Stimulated activated memory B cell treated with anti-CD40 and anti-IgM and Interleukin-4, amounts not matched to agents 10 μg/mL and 1 μg/mL and 100 μg/mL, for 72 hours (primary cell): ENCODE measurements at regions not wholly inside any gene's neighbourhood (a gene's known extent, or its start where the extent isn't known, plus 50 kb on each side); places are given as distances from the start of the nearest gene placed in this dataset.
A peak's percentile ranks its signal among the peaks of the same experiment; 100 is the strongest.

ENCODE experiments used
- ATAC-seq: fragments of 150-1000 bp; cut with Tn5 transposase; 2 replicates; pipeline ENCODE4 v1.10.0; 2021
- H3K27ac Mint-ChIP-seq: one replicate; pipeline ENCODE4 v1.8.0; 2022; ENCODE audit warnings: mild to moderate bottlenecking, mixed read lengths
- H3K27me3 Mint-ChIP-seq: one replicate; pipeline ENCODE4 v1.8.0; 2022; ENCODE audit warnings: mixed read lengths
- H3K36me3 Mint-ChIP-seq: one replicate; pipeline ENCODE4 v1.8.0; 2022; ENCODE audit warnings: mixed read lengths
- H3K4me1 Mint-ChIP-seq: one replicate; pipeline ENCODE4 v1.8.0; 2022; ENCODE audit warnings: mixed read lengths
- H3K4me3 Mint-ChIP-seq: one replicate; pipeline ENCODE4 v1.8.0; 2022; ENCODE audit warnings: mild to moderate bottlenecking, moderate library complexity, mixed read lengths
- H3K9me3 Mint-ChIP-seq: one replicate; pipeline ENCODE4 v1.8.0; 2022; ENCODE audit warnings: mixed read lengths

GRCh38 chr20:39282619-39283092, 320.5 kb downstream of the DHX35 start:
- Mint-ChIP-seq H3K36me3 (peaks cover 7% of the 10 kb centered on the region), H3K27ac (no peak overlapping the region), H3K27me3 (peaks cover 12% of the 10 kb centered on the region), H3K9me3 (peaks cover 4% of the 10 kb centered on the region), H3K4me3 (no peak overlapping the region), H3K4me1 (no peaks in the 10 kb centered on the region)
- ATAC-seq, result no peak

GRCh38 chr20:39280875-39281274, 318.7 kb downstream of the DHX35 start:
- Mint-ChIP-seq H3K36me3 (no peaks in the 10 kb centered on the region), H3K4me1 (no peaks in the 10 kb centered on the region), H3K27ac (no peak overlapping the region), H3K4me3 (no peak overlapping the region), H3K9me3 (peaks cover 4% of the 10 kb centered on the region), H3K27me3 (peaks cover 12% of the 10 kb centered on the region)
- no peak for ATAC-seq

GRCh38 chr20:39278230-39278788, 316.2 kb downstream of the DHX35 start:
- no peak for ATAC-seq
- Mint-ChIP-seq H3K27ac (no peak overlapping the region), H3K27me3 (peaks cover 12% of the 10 kb centered on the region), H3K9me3 (peaks cover 4% of the 10 kb centered on the region), H3K4me1 (no peaks in the 10 kb centered on the region), H3K4me3 (no peak overlapping the region), H3K36me3 (no peaks in the 10 kb centered on the region)

GRCh38 chr20:39277185-39277584, 315.0 kb downstream of the DHX35 start:
- Mint-ChIP-seq H3K4me3 (no peak overlapping the region), H3K27me3 (peaks cover 4% of the 10 kb centered on the region), H3K9me3 (peaks cover 4% of the 10 kb centered on the region), H3K27ac (no peak overlapping the region), H3K36me3 (no peaks in the 10 kb centered on the region), H3K4me1 (no peaks in the 10 kb centered on the region)
- ATAC-seq, result no peak

- H3K36me3 Mint-ChIP-seq, result no peaks in the 10 kb centered on the region
- H3K4me1 Mint-ChIP-seq, result no peaks in the 10 kb centered on the region
- H3K9me3 Mint-ChIP-seq, result no peaks in the 10 kb centered on the region
- no peak for ATAC-seq
- H3K27me3 Mint-ChIP-seq, result no peaks in the 10 kb centered on the region
- H3K4me3 Mint-ChIP-seq, result no peak overlapping the region
- no peak overlapping the region for H3K27ac Mint-ChIP-seq
These were observed 308.9 kb downstream of the DHX35 start for GRCh38 chr20:39270837-39271604.

- H3K4me3 Mint-ChIP-seq, result no peak overlapping the region
- H3K9me3 Mint-ChIP-seq, result no peaks in the 10 kb centered on the region
- no peak for ATAC-seq
- no peaks in the 10 kb centered on the region for H3K36me3 Mint-ChIP-seq
- H3K27me3 Mint-ChIP-seq, result no peaks in the 10 kb centered on the region
- no peak overlapping the region for H3K27ac Mint-ChIP-seq
- no peaks in the 10 kb centered on the region for H3K4me1 Mint-ChIP-seq
These were observed 307.5 kb downstream of the DHX35 start for GRCh38 chr20:39269493-39270217.

GRCh38 chr20:39268981-39269461, 306.9 kb downstream of the DHX35 start:
- Mint-ChIP-seq H3K27me3 (no peaks in the 10 kb centered on the region), H3K4me1 (no peaks in the 10 kb centered on the region), H3K27ac (no peak overlapping the region), H3K36me3 (no peaks in the 10 kb centered on the region), H3K4me3 (no peak overlapping the region), H3K9me3 (no peaks in the 10 kb centered on the region)
- peak; percentile 81 for ATAC-seq

- no peak for ATAC-seq
- H3K27me3 Mint-ChIP-seq, result peaks cover under 1% of the 10 kb centered on the region
- no peak overlapping the region for H3K27ac Mint-ChIP-seq
- no peak overlapping the region for H3K4me3 Mint-ChIP-seq
- H3K9me3 Mint-ChIP-seq, result no peaks in the 10 kb centered on the region
- no peaks in the 10 kb centered on the region for H3K4me1 Mint-ChIP-seq
- H3K36me3 Mint-ChIP-seq, result no peaks in the 10 kb centered on the region
These were observed 306.4 kb downstream of the DHX35 start for GRCh38 chr20:39268491-39268951.

- peaks cover 14% of the 10 kb centered on the region for H3K27me3 Mint-ChIP-seq
- no peaks in the 10 kb centered on the region for H3K4me1 Mint-ChIP-seq
- no peak overlapping the region for H3K4me3 Mint-ChIP-seq
- H3K36me3 Mint-ChIP-seq, result no peaks in the 10 kb centered on the region
- H3K27ac Mint-ChIP-seq, result no peak overlapping the region
- no peak for ATAC-seq
- no peaks in the 10 kb centered on the region for H3K9me3 Mint-ChIP-seq
These were observed 304.8 kb downstream of the DHX35 start for GRCh38 chr20:39266989-39267388.

GRCh38 chr20:39264506-39265172, 302.5 kb downstream of the DHX35 start:
- Mint-ChIP-seq H3K36me3 (no peaks in the 10 kb centered on the region), H3K27ac (no peak overlapping the region), H3K9me3 (no peaks in the 10 kb centered on the region), H3K4me1 (no peaks in the 10 kb centered on the region), H3K4me3 (no peak overlapping the region), H3K27me3 (peaks cover 35% of the 10 kb centered on the region)
- peak; percentile 56 for ATAC-seq

GRCh38 chr20:39263076-39263475, 300.9 kb downstream of the DHX35 start:
- Mint-ChIP-seq H3K4me1 (no peaks in the 10 kb centered on the region), H3K27ac (no peak overlapping the region), H3K9me3 (no peaks in the 10 kb centered on the region), H3K36me3 (no peaks in the 10 kb centered on the region), H3K4me3 (no peak overlapping the region), H3K27me3 (peaks cover 35% of the 10 kb centered on the region)
- no peak for ATAC-seq

GRCh38 chr20:39259808-39260207, 297.7 kb downstream of the DHX35 start:
- no peaks in the 10 kb centered on the region for H3K4me1 Mint-ChIP-seq
- no peaks in the 10 kb centered on the region for H3K9me3 Mint-ChIP-seq
- no peak overlapping the region for H3K4me3 Mint-ChIP-seq
- no peaks in the 10 kb centered on the region for H3K36me3 Mint-ChIP-seq
- H3K27ac Mint-ChIP-seq, result no peak overlapping the region
- peaks cover 35% of the 10 kb centered on the region for H3K27me3 Mint-ChIP-seq
- no peak for ATAC-seq

GRCh38 chr20:39259010-39259803, 297.1 kb downstream of the DHX35 start:
- no peaks in the 10 kb centered on the region for H3K4me1 Mint-ChIP-seq
- H3K4me3 Mint-ChIP-seq, result no peak overlapping the region
- H3K36me3 Mint-ChIP-seq, result no peaks in the 10 kb centered on the region
- no peaks in the 10 kb centered on the region for H3K9me3 Mint-ChIP-seq
- ATAC-seq, result no peak
- H3K27me3 Mint-ChIP-seq, result peaks cover 35% of the 10 kb centered on the region
- H3K27ac Mint-ChIP-seq, result no peak overlapping the region

GRCh38 chr20:39258253-39258652, 296.1 kb downstream of the DHX35 start:
- peaks cover 32% of the 10 kb centered on the region for H3K27me3 Mint-ChIP-seq
- no peaks in the 10 kb centered on the region for H3K9me3 Mint-ChIP-seq
- no peak overlapping the region for H3K27ac Mint-ChIP-seq

More at GRCh38 chr20:39258253-39258652, 296.1 kb downstream of the DHX35 start:
- H3K4me3 Mint-ChIP-seq, result no peak overlapping the region
- no peaks in the 10 kb centered on the region for H3K4me1 Mint-ChIP-seq
- no peak for ATAC-seq
- no peaks in the 10 kb centered on the region for H3K36me3 Mint-ChIP-seq
